Fibroblast of lung (primary cell): ENCODE measurements at regions not wholly inside any gene's neighbourhood (a gene's known extent, or its start where the extent isn't known, plus 50 kb on each side); places are given as distances from the start of the nearest gene placed in this dataset.

Experiments
- DNase-seq, 2 donors: peaks; one replicate each; pipeline versions ENCODE4 v3.0.0 to v3.0.0-alpha.2; 2010; ENCODE audit warnings: low read depth in 2 of 2
- H2AFZ ChIP-seq: 2 replicates; pipeline ENCODE4 v1.5.1; 2012; ENCODE audit warnings: low read length, control low read depth, inconsistent platforms
- H3K27ac ChIP-seq: 2 replicates; pipeline ENCODE4 v1.5.1; 2011; ENCODE audit warnings: low read length, control low read depth; ENCODE audit not compliant: insufficient read depth
- H3K27me3 ChIP-seq: 2 replicates; pipeline ENCODE4 v1.5.1; 2011; ENCODE audit warnings: mild to moderate bottlenecking, low read length; ENCODE audit not compliant: control insufficient read depth, insufficient read depth
- H3K36me3 ChIP-seq: 2 replicates; pipeline ENCODE4 v1.5.1; 2011; ENCODE audit warnings: low read length; ENCODE audit not compliant: control insufficient read depth, insufficient read depth
- H3K4me1 ChIP-seq: 2 replicates; pipeline ENCODE4 v1.5.1; 2011; ENCODE audit warnings: low read length; ENCODE audit not compliant: control insufficient read depth, insufficient read depth; ENCODE audit errors: extremely low read depth
- H3K4me2 ChIP-seq: 2 replicates; pipeline ENCODE4 v1.5.1; 2011; ENCODE audit warnings: low read length, control low read depth; ENCODE audit not compliant: insufficient read depth; ENCODE audit errors: extremely low read depth
- H3K4me3 ChIP-seq, 4 experiments: fragments of 200-600 bp in 1 of 4; sonication (generic) in 1 of 4; replicated peaks in 1 of 4; 2 replicates each; pipeline ENCODE4 v1.5.1; 2011 to 2016; ENCODE audit warnings: low read length in 4 of 4, low read depth in 3 of 4, mild to moderate bottlenecking in 3 of 4, control low read depth in 2 of 4, inconsistent platforms in 1 of 4, mixed read lengths in 1 of 4; ENCODE audit not compliant: insufficient read depth in 1 of 4; ENCODE audit errors: control extremely low read depth in 1 of 4
- H3K79me2 ChIP-seq: 2 replicates; pipeline ENCODE4 v1.5.1; 2012; ENCODE audit warnings: mild to moderate bottlenecking, low read length, inconsistent platforms; ENCODE audit not compliant: control insufficient read depth, insufficient read depth
- H3K9ac ChIP-seq: 2 replicates; pipeline ENCODE4 v1.5.1; 2011; ENCODE audit warnings: mild to moderate bottlenecking, low read length, control low read depth; ENCODE audit not compliant: insufficient read depth
- H3K9me3 ChIP-seq: 2 replicates; pipeline ENCODE4 v1.5.1; 2012; ENCODE audit warnings: low read depth, low read length; ENCODE audit not compliant: control insufficient read depth, insufficient read depth
- H4K20me1 ChIP-seq: 2 replicates; pipeline ENCODE4 v1.5.1; 2011; ENCODE audit warnings: low read length; ENCODE audit not compliant: control insufficient read depth, insufficient read depth; ENCODE audit errors: extremely low read depth
- EZH2 ChIP-seq: IDR thresholded peaks from 2 replicates; pipeline ENCODE4 v1.5.1; 2012; ENCODE audit warnings: low read length, control low read depth, mild to moderate bottlenecking; ENCODE audit errors: missing control alignments
- TF ChIP-seq, protein P1 (sequence below), 2 donors: IDR thresholded peaks in 1 of 2; conservative IDR thresholded peaks in 1 of 2; 1 replicate in 1 of 2; 2 replicates in 1 of 2; pipeline ENCODE4 v1.5.1; 2011 to 2012; ENCODE audit warnings: low read length in 2 of 2, control low read depth in 1 of 2, inconsistent platforms in 1 of 2, low read depth in 1 of 2, mild to moderate bottlenecking in 1 of 2

DNA sequence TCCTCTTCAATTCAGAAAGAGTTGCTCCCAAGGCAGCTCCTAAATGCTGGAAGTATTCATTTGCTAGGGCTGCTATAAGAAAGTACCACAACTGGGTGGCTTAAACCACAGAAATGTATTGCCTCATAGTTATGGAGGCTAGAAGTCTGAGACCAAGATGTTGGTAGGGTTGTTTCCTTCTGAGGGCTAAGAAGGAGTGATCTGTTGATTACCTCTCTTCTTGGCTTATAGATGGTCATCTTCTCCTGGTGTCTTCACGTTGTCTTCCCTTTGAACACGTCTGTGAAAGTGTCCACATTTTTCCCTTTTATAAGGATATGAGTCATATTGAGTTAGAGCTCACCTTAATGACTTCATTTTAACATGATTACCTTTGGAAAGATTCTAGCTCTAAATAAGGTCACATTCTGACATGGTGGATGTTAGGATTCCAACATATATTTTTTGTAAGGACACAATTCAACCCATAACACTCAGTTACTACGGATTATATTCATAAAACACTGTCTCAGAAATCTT lies 266.3 kb downstream of the SPATA18 start:
- Histone ChIP-seq H3K4me3 (no peak overlapping the region), H3K9ac (no peak overlapping the region), H3K36me3 (no peaks in the 10 kb centered on the region), H3K79me2 (no peaks in the 10 kb centered on the region), H3K27me3 (no peaks in the 10 kb centered on the region), H2AFZ (no peak overlapping the region), H4K20me1 (no peaks in the 10 kb centered on the region), H3K27ac (no peak overlapping the region), H3K4me2 (no peak overlapping the region), H3K9me3 (no peaks in the 10 kb centered on the region), H3K4me1 (no peaks in the 10 kb centered on the region)
- DNase-seq: no peak
- TF ChIP-seq, protein P1, sequence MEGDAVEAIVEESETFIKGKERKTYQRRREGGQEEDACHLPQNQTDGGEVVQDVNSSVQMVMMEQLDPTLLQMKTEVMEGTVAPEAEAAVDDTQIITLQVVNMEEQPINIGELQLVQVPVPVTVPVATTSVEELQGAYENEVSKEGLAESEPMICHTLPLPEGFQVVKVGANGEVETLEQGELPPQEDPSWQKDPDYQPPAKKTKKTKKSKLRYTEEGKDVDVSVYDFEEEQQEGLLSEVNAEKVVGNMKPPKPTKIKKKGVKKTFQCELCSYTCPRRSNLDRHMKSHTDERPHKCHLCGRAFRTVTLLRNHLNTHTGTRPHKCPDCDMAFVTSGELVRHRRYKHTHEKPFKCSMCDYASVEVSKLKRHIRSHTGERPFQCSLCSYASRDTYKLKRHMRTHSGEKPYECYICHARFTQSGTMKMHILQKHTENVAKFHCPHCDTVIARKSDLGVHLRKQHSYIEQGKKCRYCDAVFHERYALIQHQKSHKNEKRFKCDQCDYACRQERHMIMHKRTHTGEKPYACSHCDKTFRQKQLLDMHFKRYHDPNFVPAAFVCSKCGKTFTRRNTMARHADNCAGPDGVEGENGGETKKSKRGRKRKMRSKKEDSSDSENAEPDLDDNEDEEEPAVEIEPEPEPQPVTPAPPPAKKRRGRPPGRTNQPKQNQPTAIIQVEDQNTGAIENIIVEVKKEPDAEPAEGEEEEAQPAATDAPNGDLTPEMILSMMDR (conservative IDR thresholded peaks at IDR 0.05 in 1 of 2, IDR thresholded peaks at IDR 0.05 in 1 of 2; ENCODE audit: low read depth in 1 of 2, low read length in 2 of 2): no peak
- no peak for TF ChIP-seq EZH2

DNA sequence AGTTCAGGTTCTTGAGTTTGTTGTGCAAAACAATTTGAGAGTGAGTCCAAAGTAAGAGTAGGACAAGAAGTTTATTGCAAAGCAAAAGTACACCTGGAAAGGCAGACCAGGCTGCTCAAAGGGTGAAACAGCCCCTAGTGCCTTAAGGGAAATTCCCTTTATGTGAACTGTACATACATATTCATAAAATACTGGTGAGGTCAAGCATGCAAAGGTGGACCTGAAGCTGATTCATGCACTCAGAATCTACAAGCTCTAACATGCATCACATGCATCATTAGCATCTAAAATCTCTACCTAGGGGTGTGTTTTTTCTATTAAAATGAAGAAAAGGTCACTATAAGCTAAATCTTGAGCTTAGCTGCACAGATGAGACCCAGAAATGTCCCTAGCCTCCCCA lies 266.9 kb downstream of the SPATA18 start:
- Histone ChIP-seq H3K27me3 (no peaks in the 10 kb centered on the region), H3K79me2 (no peaks in the 10 kb centered on the region), H3K4me3 (no peak overlapping the region), H3K36me3 (no peaks in the 10 kb centered on the region), H3K4me2 (no peak overlapping the region), H3K27ac (no peak overlapping the region), H3K9me3 (no peaks in the 10 kb centered on the region), H4K20me1 (no peaks in the 10 kb centered on the region), H3K9ac (no peak overlapping the region), H2AFZ (no peak overlapping the region), H3K4me1 (no peaks in the 10 kb centered on the region)
- no peak for TF ChIP-seq EZH2
- TF ChIP-seq, protein P1 (conservative IDR thresholded peaks at IDR 0.05 in 1 of 2, IDR thresholded peaks at IDR 0.05 in 1 of 2; ENCODE audit: low read depth in 1 of 2, low read length in 2 of 2): no peak
- no peak for DNase-seq

DNA sequence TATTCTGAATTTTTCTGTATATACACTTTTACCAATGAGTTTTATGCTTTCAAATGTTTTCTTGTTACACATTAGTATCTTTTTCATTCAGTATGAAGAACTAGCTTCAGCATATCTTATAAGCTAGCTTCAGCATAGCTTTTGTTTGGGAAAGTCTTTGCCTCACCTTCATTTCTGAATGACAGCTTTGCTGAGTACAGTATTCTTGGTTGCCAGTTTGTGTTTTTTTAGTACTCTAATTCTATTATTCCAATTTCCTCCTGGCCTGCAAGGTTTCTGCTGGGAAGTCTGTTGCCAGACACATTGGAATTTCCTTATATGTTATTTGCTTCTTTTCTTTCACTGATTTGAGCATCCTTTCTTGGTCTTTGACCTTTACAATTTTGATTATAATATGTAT lies 278.8 kb downstream of the SPATA18 start:
- no peaks in the 10 kb centered on the region for H3K4me1 ChIP-seq
- H3K27me3 ChIP-seq: no peaks in the 10 kb centered on the region
- H3K36me3 ChIP-seq: no peaks in the 10 kb centered on the region
- H3K9ac ChIP-seq: no peak overlapping the region
- no peak for TF ChIP-seq EZH2
- TF ChIP-seq, protein P1 (conservative IDR thresholded peaks at IDR 0.05 in 1 of 2, IDR thresholded peaks at IDR 0.05 in 1 of 2; ENCODE audit: low read depth in 1 of 2, low read length in 2 of 2): no peak
- H4K20me1 ChIP-seq: no peaks in the 10 kb centered on the region
- no peaks in the 10 kb centered on the region for H3K9me3 ChIP-seq
- H3K27ac ChIP-seq: no peak overlapping the region
- H2AFZ ChIP-seq: no peak overlapping the region
- no peaks in the 10 kb centered on the region for H3K79me2 ChIP-seq
- H3K4me2 ChIP-seq: no peak overlapping the region
- no peak for DNase-seq
- H3K4me3 ChIP-seq: no peak overlapping the region
